NCI-H1417 treated with DMSO at 0.1 percent for 48 hours (cell line): ENCODE measurements at regions not wholly inside any gene's neighbourhood (a gene's known extent, or its start where the extent isn't known, plus 50 kb on each side); places are given as distances from the start of the nearest gene placed in this dataset.
"Not testable (repeated sequence)": the region's sequence is repeated elsewhere in the genome, so short reads cannot be mapped to it uniquely, and the experiment has no call there.

ENCODE experiments used
- DNase-seq: peaks from one replicate; lab custom pipeline; 2025; lab: John Stamatoyannopoulos, UW

DNA sequence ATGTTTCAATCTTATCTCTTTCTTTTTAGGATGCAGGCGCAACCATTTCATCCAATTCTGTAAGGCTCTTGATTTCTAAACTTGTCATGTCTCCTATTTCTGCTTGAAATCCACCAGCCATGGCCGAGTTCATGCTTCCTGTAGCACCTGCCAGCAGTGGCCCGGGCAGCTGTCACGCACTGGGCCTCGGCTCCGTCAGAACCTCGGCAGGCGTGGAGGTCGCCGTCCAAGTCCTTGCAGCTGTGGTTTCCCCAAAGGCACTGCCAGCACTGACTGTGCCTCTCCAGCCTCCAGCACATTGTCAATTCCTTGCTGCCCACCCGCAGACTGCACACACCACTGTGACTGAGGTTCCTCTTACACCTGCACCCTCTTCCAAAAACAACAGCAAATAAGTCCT lies 188.7 kb upstream of the SALL3 start:
- DNase-seq: no peak

DNA sequence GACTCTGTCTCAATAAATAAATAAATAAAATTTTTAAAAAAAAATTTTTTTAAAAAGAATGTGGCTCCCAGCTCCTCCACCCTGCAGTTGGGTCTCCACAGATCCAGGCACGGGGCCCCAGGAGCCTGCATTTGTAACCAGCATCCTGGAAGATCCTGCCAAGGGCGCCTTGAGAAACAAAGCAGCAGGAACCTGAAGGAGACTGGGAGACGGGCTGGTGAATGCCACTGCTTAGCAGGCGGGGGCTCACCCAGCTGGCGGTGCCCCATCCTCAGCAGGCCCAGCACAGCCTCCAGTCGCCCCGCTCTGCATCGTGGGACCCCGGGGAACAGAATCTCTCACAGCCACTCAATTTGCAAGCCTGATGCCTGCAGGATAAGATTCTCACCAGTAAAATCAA lies 187.5 kb upstream of the SALL3 start:
- DNase-seq: no peak

GRCh38 chr18:78792736-78793135 lies 186.9 kb upstream of the SALL3 start:
- no peak for DNase-seq

- no peak for DNase-seq
Measured at GRCh38 chr18:78793313-78794070, 186.1 kb upstream of the SALL3 start.

DNA sequence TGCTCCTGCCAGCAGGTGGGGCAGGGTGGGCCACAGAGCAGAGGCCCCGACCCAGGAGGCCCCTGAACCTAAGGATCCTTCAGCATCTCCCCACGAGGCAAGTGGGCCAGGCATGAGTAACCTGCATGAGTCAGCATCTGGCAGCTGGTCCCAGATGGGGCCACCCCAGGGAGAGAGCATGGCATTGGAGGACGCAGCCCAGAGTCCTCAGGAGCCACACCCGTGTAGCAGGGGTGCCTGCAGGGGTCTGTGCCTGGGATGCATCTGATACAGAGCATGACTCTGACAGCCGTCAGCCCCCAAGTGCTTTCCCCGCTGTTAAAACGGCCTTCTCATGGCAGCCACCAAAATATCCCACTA lies 185.6 kb upstream of the SALL3 start:
- DNase-seq: no peak

DNA sequence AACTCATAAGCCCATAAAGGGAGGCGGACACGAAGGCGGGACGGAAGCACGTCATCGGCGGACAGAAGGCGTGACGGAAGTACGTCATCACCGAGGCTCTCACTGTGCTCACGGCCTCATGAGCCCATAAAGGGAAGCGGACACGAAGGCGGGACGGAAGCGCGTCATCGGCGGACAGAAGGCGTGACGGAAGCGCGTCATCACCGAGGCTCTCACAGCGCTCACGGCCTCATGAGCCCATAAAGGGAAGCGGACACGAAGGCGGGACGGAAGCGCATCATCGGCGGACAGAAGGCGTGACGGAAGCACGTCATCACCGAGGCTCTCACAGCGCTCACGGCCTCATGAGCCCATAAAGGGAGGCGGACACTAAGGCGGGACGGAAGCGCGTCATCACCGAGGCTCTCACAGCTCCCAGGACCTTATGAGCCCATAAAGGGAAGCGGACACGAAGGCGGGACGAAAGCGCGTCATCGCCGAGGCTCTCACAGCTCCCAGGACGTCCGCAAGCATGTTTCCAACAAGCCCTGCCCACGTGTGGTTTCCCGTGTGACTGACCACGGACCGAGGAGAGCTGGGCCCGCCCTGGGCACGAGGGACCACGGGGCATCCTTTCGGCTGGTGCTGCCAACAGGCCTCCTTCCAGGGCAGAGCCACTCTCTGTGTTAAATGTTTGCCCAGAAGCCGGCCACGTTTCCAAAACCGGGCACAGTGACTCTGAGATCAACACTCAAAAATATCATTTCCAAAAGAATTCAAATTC lies 182.7 kb upstream of the SALL3 start:
- no peak for DNase-seq

DNA sequence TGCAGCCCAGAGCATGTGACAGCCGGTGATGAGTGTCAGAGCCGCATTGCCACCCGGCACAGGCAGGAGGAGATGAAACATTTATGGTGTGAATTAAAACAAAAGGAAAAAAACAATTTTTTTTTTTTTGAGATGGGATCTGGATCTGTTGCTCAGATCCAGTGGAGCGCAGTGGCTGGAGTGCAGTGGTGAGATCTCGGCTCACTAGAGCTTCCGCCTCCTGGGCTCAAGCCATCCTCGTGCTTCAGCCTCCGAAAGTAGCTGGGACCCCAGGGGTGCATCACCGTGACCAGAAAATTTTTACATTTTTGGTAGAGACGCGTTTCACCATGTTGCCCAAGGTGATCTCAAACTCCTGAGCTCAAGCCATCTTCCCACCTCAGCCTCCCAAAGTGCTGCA lies 182.1 kb upstream of the SALL3 start:
- DNase-seq: no peak

- no peak for DNase-seq
Measured at GRCh38 chr18:78798402-78799175, 181.0 kb upstream of the SALL3 start.

DNA sequence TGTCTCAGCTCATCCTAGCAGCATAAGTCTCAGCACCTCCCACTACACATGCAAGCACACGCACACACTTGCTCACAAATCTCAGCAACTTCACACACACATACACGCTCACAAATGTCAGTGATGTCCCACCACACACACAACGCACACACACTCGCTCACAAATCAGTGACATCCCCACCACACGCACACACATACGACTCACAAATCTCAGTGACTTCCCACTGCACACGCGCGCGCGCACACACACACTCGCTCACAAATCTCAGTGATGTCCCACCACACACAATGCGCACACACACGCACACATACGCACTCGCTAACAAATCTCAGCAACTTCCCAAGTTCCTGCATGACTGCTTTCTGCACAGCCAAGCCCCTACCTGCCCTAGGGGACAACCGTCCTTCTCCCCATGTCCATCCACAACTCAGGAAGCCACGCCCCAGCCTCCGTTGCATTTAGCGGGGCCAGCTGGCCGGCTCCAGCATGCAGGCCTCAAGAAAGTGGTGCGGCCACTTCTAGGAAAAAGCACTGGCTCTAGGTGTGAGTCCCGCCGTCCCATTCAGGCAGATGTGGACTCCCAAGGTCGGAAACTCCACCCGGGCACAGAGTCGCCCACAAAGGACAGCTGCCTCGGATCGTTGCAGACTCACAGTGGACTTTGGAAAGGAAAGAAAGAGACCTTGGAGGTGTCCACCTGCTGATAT lies 180.1 kb upstream of the SALL3 start:
- DNase-seq: no peak

DNA sequence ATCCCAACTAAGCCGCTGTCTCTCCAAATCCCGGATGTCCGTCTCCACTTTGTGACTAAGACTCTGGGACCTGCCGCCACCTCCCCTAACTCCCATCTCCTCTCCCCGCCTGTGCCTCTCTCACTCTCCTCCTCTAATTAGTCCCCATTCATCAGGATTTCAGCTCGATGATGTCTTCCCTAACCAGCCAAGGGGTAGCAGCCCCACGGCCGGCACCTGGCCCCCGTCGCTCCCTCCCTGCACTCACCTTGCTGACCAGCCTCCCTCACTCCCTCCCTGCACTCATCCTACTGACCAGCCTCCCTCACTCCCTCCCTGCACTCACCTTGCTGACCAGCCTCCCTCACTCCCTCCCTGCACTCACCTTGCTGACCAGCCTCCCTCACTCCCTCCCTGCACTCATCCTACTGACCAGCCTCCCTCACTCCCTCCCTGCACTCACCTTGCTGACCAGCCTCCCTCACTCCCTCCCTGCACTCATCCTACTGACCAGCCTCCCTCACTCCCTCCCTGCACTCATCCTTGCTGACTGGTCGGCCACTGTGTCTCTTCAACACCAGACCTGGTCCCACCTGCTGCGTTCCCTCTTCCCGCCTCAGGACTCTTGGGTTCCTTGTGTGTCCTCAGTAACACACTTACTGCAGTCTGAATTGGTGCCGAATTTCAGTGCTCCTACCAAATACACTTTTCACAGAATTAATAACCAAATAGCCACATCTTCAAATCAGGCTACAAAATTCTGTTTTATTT lies 179.3 kb upstream of the SALL3 start:
- DNase-seq: not testable (repeated sequence)

- no peak for DNase-seq
Measured at GRCh38 chr18:78801011-78801410, 178.6 kb upstream of the SALL3 start.

DNA sequence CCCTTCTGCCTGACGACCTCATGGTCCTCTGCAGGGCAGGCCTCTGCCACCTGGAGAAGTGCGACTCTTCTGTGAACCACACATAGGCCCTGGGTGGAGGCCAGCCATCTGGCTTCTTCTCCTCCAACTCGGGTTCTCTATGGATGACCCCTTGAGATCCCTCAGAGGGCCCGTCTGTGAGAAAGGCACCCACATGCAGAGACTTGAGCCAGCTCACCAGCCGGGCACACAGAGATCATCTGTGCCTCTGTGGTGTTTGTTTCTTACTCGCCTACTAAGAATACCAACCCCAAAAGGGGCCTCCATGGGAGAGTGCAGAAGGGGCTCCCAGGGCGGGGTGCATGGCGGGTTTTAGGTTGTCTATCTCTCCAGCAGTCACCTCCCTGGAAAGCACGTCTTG lies 176.5 kb upstream of the SALL3 start:
- no peak for DNase-seq

- DNase-seq: no peak
Measured at GRCh38 chr18:78804206-78805030, 175.2 kb upstream of the SALL3 start.

- DNase-seq: no peak
Measured at GRCh38 chr18:78805840-78806239, 173.8 kb upstream of the SALL3 start.

DNA sequence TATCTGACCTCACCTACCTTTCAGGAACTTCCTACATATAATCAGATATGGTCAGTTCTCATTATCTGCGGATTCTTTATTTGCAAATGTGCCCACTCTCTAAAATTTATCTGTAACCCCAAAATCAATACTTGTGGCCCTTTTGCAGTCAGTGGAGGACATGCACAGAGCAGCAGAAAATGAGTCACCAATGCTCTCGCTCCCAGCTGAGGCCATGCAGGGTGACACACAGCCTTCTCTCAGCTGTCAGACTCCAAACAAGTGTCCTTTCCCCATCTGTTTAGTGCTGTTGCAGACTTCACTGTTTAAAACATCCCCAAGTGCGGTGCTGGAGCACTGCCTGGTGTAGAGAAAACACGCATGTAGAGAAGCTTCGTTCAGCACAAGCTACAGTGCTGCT lies 171.9 kb upstream of the SALL3 start:
- no peak for DNase-seq

DNA sequence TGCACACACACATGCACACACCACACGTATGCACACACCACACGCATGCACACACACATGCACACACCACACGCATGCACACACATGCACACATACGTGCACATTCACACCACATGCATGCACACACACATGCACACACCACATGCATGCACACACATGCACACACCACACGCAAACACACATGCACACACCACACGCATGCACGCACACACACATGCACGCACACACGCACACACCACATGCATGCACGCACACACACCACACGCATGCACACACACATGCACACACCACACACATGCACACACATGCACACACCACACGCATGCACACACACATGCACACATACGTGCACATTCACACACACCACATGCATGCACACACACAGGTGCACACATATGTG lies 169.8 kb upstream of the SALL3 start:
- no peak for DNase-seq

- DNase-seq: no peak
Measured at GRCh38 chr18:78810706-78811105, 168.9 kb upstream of the SALL3 start.

GRCh38 chr18:78812067-78812466 lies 167.6 kb upstream of the SALL3 start:
- DNase-seq: no peak

GRCh38 chr18:78813156-78813555 lies 166.5 kb upstream of the SALL3 start:
- no peak for DNase-seq

- no peak for DNase-seq
Measured at GRCh38 chr18:78813936-78814710, 165.5 kb upstream of the SALL3 start.
